Parathyroid adenoma (tissue), 2 donors: ENCODE measurements at regions not wholly inside any gene's neighbourhood (a gene's known extent, or its start where the extent isn't known, plus 50 kb on each side); places are given as distances from the start of the nearest gene placed in this dataset.
"Not testable (repeated sequence)": the region's sequence is repeated elsewhere in the genome, so short reads cannot be mapped to it uniquely, and the experiment has no call there.

ENCODE experiments used
- H2AFZ ChIP-seq: fragments of 300-600 bp; sonication (generic); one replicate; pipeline ENCODE4 v1.7.0; 2017; ENCODE audit warnings: antibody characterized with exemption, mild to moderate bottlenecking
- H3K27ac ChIP-seq: fragments of 300-600 bp; sonication (generic); one replicate; pipeline ENCODE4 v1.7.0; 2017
- H3K27me3 ChIP-seq: fragments of 300-600 bp; sonication (generic); one replicate; pipeline ENCODE4 v1.7.0; 2017; ENCODE audit warnings: low read length; ENCODE audit not compliant: control insufficient read depth, insufficient read depth
- H3K36me3 ChIP-seq: fragments of 300-600 bp; sonication (generic); one replicate; pipeline ENCODE4 v1.7.0; 2017; ENCODE audit warnings: low read length; ENCODE audit not compliant: control insufficient read depth, insufficient read depth
- H3K4me1 ChIP-seq: fragments of 300-600 bp; sonication (generic); one replicate; pipeline ENCODE4 v1.7.0; 2017; ENCODE audit warnings: control low read depth
- H3K4me2 ChIP-seq: fragments of 300-600 bp; sonication (generic); one replicate; pipeline ENCODE4 v1.7.0; 2017; ENCODE audit warnings: low read length
- H3K4me3 ChIP-seq: fragments of 300-600 bp; sonication (generic); one replicate; pipeline ENCODE4 v1.7.0; 2017; ENCODE audit warnings: low read depth, low read length
- H3K79me2 ChIP-seq: fragments of 300-600 bp; sonication (generic); one replicate; pipeline ENCODE4 v1.7.0; 2017; ENCODE audit warnings: control low read depth
- H3K9ac ChIP-seq: fragments of 300-600 bp; sonication (generic); one replicate; pipeline ENCODE4 v1.7.0; 2017; ENCODE audit warnings: mild to moderate bottlenecking
- H3K9me3 ChIP-seq: fragments of 300-600 bp; sonication (generic); one replicate; pipeline ENCODE4 v1.7.0; 2017; ENCODE audit warnings: low read length; ENCODE audit not compliant: control insufficient read depth
- CTCF ChIP-seq: fragments of 300-600 bp; sonication (generic); IDR thresholded peaks from one replicate; pipeline ENCODE4 v1.7.0; 2017; ENCODE audit warnings: antibody characterized with exemption, mild to moderate bottlenecking
- donor health status: primary hyperparathyroidism.

- no peak overlapping the region for H3K4me2 ChIP-seq
- H3K79me2 ChIP-seq = no peaks in the 10 kb centered on the region
- no peaks in the 10 kb centered on the region for H3K36me3 ChIP-seq
- H3K9ac ChIP-seq = no peak overlapping the region
- no peaks in the 10 kb centered on the region for H3K9me3 ChIP-seq
- TF ChIP-seq CTCF = no peak
- no peak overlapping the region for H3K27ac ChIP-seq
- H3K27me3 ChIP-seq = no peaks in the 10 kb centered on the region
- H2AFZ ChIP-seq = no peak overlapping the region
- H3K4me1 ChIP-seq = no peaks in the 10 kb centered on the region
- no peak overlapping the region for H3K4me3 ChIP-seq
Measured at GRCh38 chr1:193890935-193891334, 704.5 kb upstream of the B3GALT2 start.

GRCh38 chr1:193884848-193885558 is 698.6 kb upstream of the B3GALT2 start:
- H3K4me2 ChIP-seq = no peak overlapping the region
- no peak overlapping the region for H2AFZ ChIP-seq
- no peaks in the 10 kb centered on the region for H3K4me1 ChIP-seq
- no peaks in the 10 kb centered on the region for H3K27me3 ChIP-seq
- no peak overlapping the region for H3K27ac ChIP-seq
- H3K9ac ChIP-seq = no peak overlapping the region
- TF ChIP-seq CTCF = no peak
- no peaks in the 10 kb centered on the region for H3K36me3 ChIP-seq
- H3K79me2 ChIP-seq = no peaks in the 10 kb centered on the region
- no peak overlapping the region for H3K4me3 ChIP-seq
- no peaks in the 10 kb centered on the region for H3K9me3 ChIP-seq

- not testable (repeated sequence) for H2AFZ ChIP-seq, H3K27ac ChIP-seq
Measured at GRCh38 chr1:193877920-193878319, 691.5 kb upstream of the B3GALT2 start.

GRCh38 chr1:193868425-193868824 is 682.0 kb upstream of the B3GALT2 start:
- Histone ChIP-seq H2AFZ (no peak overlapping the region), H3K9me3 (no peaks in the 10 kb centered on the region), H3K4me2 (no peak overlapping the region), H3K36me3 (no peaks in the 10 kb centered on the region), H3K4me1 (no peaks in the 10 kb centered on the region), H3K9ac (no peak overlapping the region), H3K27me3 (no peaks in the 10 kb centered on the region), H3K4me3 (no peak overlapping the region), H3K27ac (no peak overlapping the region), H3K79me2 (no peaks in the 10 kb centered on the region)
- no peak for TF ChIP-seq CTCF

More at GRCh38 chr1:193877920-193878319, 691.5 kb upstream of the B3GALT2 start:
- not testable (repeated sequence) for H3K9ac ChIP-seq, H3K4me2 ChIP-seq, H3K36me3 ChIP-seq, H3K4me3 ChIP-seq, H3K27me3 ChIP-seq, H3K4me1 ChIP-seq, H3K79me2 ChIP-seq, H3K9me3 ChIP-seq

GRCh38 chr1:193856261-193856660 is 669.8 kb upstream of the B3GALT2 start:
- no peak for TF ChIP-seq CTCF
- H3K4me3 ChIP-seq = no peak overlapping the region
- no peak overlapping the region for H3K4me2 ChIP-seq

More at GRCh38 chr1:193856261-193856660, 669.8 kb upstream of the B3GALT2 start:
- Histone ChIP-seq H3K4me1 (no peaks in the 10 kb centered on the region), H3K9me3 (no peaks in the 10 kb centered on the region), H3K9ac (no peak overlapping the region), H2AFZ (no peak overlapping the region), H3K36me3 (no peaks in the 10 kb centered on the region), H3K27me3 (no peaks in the 10 kb centered on the region), H3K79me2 (no peaks in the 10 kb centered on the region), H3K27ac (no peak overlapping the region)
